CD4-positive, CD25-positive, alpha-beta regulatory T cell (primary cell): ENCODE measurements at regions not wholly inside any gene's neighbourhood (a gene's known extent, or its start where the extent isn't known, plus 50 kb on each side); places are given as distances from the start of the nearest gene placed in this dataset.

Experiments used
- ATAC-seq, 2 donors: fragments of 150-1000 bp; cut with Tn5 transposase; one replicate each; pipeline ENCODE4 v1.10.0; 2021; ENCODE audit warnings: low read depth in 2 of 2, moderate number of reproducible peaks in 2 of 2, moderate library complexity in 1 of 2
- DNase-seq, 3 donors: peaks; one replicate each; pipeline versions ENCODE4 v3.0.0 to v3.0.0-alpha.2; 2012 to 2022; ENCODE audit warnings: mixed read lengths in 1 of 3
- H3K27ac ChIP-seq: one replicate; pipeline ENCODE4 v1.7.0; 2013; ENCODE audit warnings: mild to moderate bottlenecking, low read length; ENCODE audit not compliant: insufficient read depth, poor library complexity, severe bottlenecking
- H3K27me3 ChIP-seq: one replicate; pipeline ENCODE4 v1.7.0; 2013; ENCODE audit warnings: low read length; ENCODE audit not compliant: control insufficient read depth, insufficient read depth
- H3K36me3 ChIP-seq: one replicate; pipeline ENCODE4 v1.7.0; 2013; ENCODE audit warnings: mild to moderate bottlenecking, low read length, moderate library complexity; ENCODE audit not compliant: control insufficient read depth, insufficient read depth
- H3K4me1 ChIP-seq: 2 replicates; pipeline ENCODE4 v1.7.0; 2013; ENCODE audit warnings: mild to moderate bottlenecking, low read length; ENCODE audit not compliant: insufficient read depth, control insufficient read depth, poor library complexity, severe bottlenecking
- H3K4me3 ChIP-seq: one replicate; pipeline ENCODE4 v1.7.0; 2013; ENCODE audit warnings: low read depth, mild to moderate bottlenecking, low read length, moderate library complexity
- H3K9me3 ChIP-seq, 2 experiments: 1 replicate in 1 of 2; 2 replicates in 1 of 2; pipeline ENCODE4 v1.7.0; 2013; ENCODE audit warnings: low read length in 2 of 2, mild to moderate bottlenecking in 1 of 2, moderate library complexity in 1 of 2; ENCODE audit not compliant: control insufficient read depth in 2 of 2
- H3K27ac Mint-ChIP-seq, 3 donors: one replicate each; pipeline ENCODE4 v1.8.0; 2020 to 2022; ENCODE audit warnings: mild to moderate bottlenecking in 3 of 3, mixed read lengths in 3 of 3, moderate library complexity in 2 of 3
- H3K27me3 Mint-ChIP-seq: one replicate; pipeline ENCODE4 v1.8.0; 2022; ENCODE audit warnings: mild to moderate bottlenecking, mixed read lengths
- H3K36me3 Mint-ChIP-seq: one replicate; pipeline ENCODE4 v1.8.0; 2020; ENCODE audit warnings: mixed read lengths
- H3K4me1 Mint-ChIP-seq, 4 donors: one replicate each; pipeline ENCODE4 v1.8.0; 2020 to 2022; ENCODE audit warnings: mixed read lengths in 4 of 4, mild to moderate bottlenecking in 1 of 4
- H3K4me3 Mint-ChIP-seq, 4 donors: one replicate each; pipeline ENCODE4 v1.8.0; 2020 to 2022; ENCODE audit warnings: mild to moderate bottlenecking in 4 of 4, mixed read lengths in 4 of 4, moderate library complexity in 3 of 4
- H3K9me3 Mint-ChIP-seq, 7 donors: one replicate each; pipeline ENCODE4 v1.8.0; 2020 to 2022; ENCODE audit warnings: mixed read lengths in 7 of 7, mild to moderate bottlenecking in 3 of 7, moderate library complexity in 2 of 7

DNA sequence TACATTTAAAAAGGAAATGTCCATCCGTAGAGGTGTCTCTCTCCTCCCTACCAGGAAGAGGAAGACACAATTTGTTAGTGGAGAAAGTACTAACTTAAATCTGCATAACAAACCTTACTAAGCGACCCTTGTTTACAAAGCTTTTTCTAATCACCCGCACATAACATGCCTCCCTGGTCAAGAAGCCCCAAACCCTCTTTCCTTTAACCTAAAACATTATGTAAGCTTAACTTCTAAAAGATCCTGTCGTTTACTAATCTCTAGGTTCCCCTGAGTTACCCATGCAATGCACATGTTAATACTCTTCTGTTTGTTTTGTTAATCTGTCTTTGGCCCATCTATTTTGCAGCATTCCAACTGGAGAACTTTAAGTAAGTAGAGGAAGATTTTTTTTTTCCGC is 630.3 kb upstream of the NRXN1 start:
- Histone ChIP-seq H3K9me3 (peaks cover 4 to 7% of the 10 kb centered on the region in 2 experiments), H3K4me3 (no peak overlapping the region), H3K27ac (no peak overlapping the region), H3K4me1 (no peaks in the 10 kb centered on the region), H3K36me3 (no peaks in the 10 kb centered on the region), H3K27me3 (no peaks in the 10 kb centered on the region)
- Mint-ChIP-seq H3K36me3 (no peaks in the 10 kb centered on the region), H3K27me3 (no peaks in the 10 kb centered on the region), H3K4me1 (no peaks in the 10 kb centered on the region), H3K9me3 (peaks cover 3 to 17% (median 4%) of the 10 kb centered on the region in 7 donors), H3K4me3 (no peak overlapping the region), H3K27ac (no peak overlapping the region)
- ATAC-seq: no peak
- DNase-seq: no peak

DNA sequence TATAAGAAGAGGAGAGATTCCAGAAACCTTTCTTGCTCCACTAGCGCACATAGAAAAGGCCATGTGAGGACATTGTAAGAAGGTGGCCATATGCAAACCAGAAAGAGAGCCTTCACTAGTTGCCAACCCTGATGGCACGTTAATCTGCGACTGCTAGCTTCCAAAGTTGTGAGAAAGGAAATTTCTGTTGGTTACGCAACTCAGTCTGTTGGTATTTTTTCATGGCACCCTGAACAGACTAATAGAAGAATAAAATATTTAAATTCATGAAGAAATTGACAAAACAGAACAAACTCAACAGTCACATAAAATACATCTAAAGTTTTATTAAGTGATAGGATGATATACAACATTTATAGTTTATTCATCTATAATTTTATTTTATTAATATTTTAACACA is 625.9 kb upstream of the NRXN1 start:
- no peaks in the 10 kb centered on the region for H3K27me3 ChIP-seq
- H3K27ac Mint-ChIP-seq: no peak overlapping the region
- H3K4me1 ChIP-seq: no peaks in the 10 kb centered on the region
- no peaks in the 10 kb centered on the region for H3K27me3 Mint-ChIP-seq
- no peak for ATAC-seq
- H3K27ac ChIP-seq: no peak overlapping the region
- peaks cover 1 to 13% (median 3%) of the 10 kb centered on the region in 7 donors for H3K9me3 Mint-ChIP-seq
- peaks cover 0 to 4% of the 10 kb centered on the region in 2 experiments for H3K9me3 ChIP-seq
- H3K4me3 ChIP-seq: no peak overlapping the region
- no peak overlapping the region for H3K4me3 Mint-ChIP-seq
- no peaks in the 10 kb centered on the region for H3K36me3 Mint-ChIP-seq
- no peak for DNase-seq
- H3K4me1 Mint-ChIP-seq: no peaks in the 10 kb centered on the region
- H3K36me3 ChIP-seq: no peaks in the 10 kb centered on the region

DNA sequence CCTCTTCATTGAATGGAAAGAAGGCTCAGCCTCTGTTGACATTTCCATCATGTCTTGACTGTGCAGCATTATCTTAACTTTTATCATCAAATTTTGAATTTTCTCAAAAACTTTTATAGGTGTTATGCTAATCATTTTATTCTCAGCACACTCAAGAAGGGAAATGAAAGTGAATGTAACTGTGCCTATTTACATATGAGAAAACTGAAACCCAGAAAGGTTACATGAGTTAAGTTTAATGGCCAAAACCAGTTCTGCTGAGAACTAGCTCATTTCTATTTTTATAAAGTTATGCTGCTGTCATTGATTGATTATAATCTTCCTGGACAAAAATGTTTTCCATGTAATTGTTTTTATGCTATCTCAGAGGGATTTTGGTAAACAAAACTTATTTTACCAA is 618.8 kb upstream of the NRXN1 start:
- Histone ChIP-seq H3K4me3 (no peak overlapping the region), H3K36me3 (no peaks in the 10 kb centered on the region), H3K9me3 (peaks cover 0 to 4% of the 10 kb centered on the region in 2 experiments), H3K27me3 (no peaks in the 10 kb centered on the region), H3K27ac (no peak overlapping the region), H3K4me1 (no peaks in the 10 kb centered on the region)
- Mint-ChIP-seq H3K4me1 (no peaks in the 10 kb centered on the region), H3K27me3 (no peaks in the 10 kb centered on the region), H3K4me3 (no peak overlapping the region), H3K36me3 (no peaks in the 10 kb centered on the region), H3K9me3 (peaks cover 0 to 20% (median 3%) of the 10 kb centered on the region in 7 donors), H3K27ac (no peak overlapping the region)
- no peak for ATAC-seq
- no peak for DNase-seq

DNA sequence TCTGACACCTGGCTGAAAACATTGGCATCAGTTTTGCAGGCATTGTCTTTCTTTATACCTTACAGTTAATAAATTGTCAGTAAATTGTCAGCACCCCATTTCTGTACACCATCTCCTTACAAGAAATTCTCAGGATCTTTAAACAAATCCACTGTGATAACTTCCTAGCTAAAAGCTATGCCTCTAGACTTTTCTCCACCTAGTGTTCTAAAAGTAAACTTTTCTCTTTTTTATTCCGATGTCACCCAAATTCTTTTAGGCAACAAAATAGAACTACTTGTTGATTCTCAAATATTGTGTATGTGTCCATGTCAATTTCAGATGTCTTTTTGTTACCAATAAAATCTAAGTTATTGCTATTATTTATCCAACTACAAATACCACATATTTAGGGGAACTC is 617.4 kb upstream of the NRXN1 start:
- H3K27ac Mint-ChIP-seq: no peak overlapping the region
- Histone ChIP-seq H3K9me3 (peaks cover 0 to 4% of the 10 kb centered on the region in 2 experiments), H3K36me3 (no peaks in the 10 kb centered on the region), H3K4me1 (no peaks in the 10 kb centered on the region), H3K4me3 (no peak overlapping the region), H3K27ac (no peak overlapping the region), H3K27me3 (no peaks in the 10 kb centered on the region)
- DNase-seq (no peak), ATAC-seq (no peak)
- no peaks in the 10 kb centered on the region for H3K4me1 Mint-ChIP-seq
- H3K4me3 Mint-ChIP-seq: no peak overlapping the region
- peaks cover 0 to 19% (median 3%) of the 10 kb centered on the region in 7 donors for H3K9me3 Mint-ChIP-seq
- no peaks in the 10 kb centered on the region for H3K27me3 Mint-ChIP-seq
- H3K36me3 Mint-ChIP-seq: no peaks in the 10 kb centered on the region

DNA sequence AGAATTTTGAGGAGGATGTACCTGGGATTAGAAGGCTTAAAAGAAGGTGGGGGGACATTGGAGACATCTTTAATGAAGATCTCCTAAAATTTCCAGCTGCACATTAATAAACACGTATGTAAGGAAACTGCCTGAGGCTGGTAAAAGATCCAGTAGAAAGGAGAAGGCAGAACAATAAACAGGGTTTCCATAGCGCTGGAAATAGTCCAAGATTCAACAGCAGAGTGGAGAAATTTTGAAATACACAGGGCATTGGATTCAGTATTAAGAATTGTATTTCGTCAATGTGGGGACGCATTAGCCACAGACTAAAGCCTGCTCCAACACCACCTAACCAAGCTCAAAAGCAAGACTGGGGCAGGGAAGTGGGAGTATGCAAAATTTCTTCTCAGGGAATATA is 606.9 kb upstream of the NRXN1 start:
- H3K27ac Mint-ChIP-seq: no peak overlapping the region
- H3K9me3 Mint-ChIP-seq: peaks cover 0 to 32% (median 5%) of the 10 kb centered on the region in 7 donors
- H3K4me3 ChIP-seq: no peak overlapping the region
- no peaks in the 10 kb centered on the region for H3K9me3 ChIP-seq
- H3K27me3 ChIP-seq: no peaks in the 10 kb centered on the region
- no peak overlapping the region for H3K4me3 Mint-ChIP-seq
- no peak overlapping the region for H3K27ac ChIP-seq
- H3K27me3 Mint-ChIP-seq: peaks cover 4% of the 10 kb centered on the region
- no peaks in the 10 kb centered on the region for H3K4me1 ChIP-seq
- ATAC-seq (no peak), DNase-seq (no peak)
- H3K36me3 ChIP-seq: no peaks in the 10 kb centered on the region
- H3K4me1 Mint-ChIP-seq: no peaks in the 10 kb centered on the region
- H3K36me3 Mint-ChIP-seq: no peaks in the 10 kb centered on the region

DNA sequence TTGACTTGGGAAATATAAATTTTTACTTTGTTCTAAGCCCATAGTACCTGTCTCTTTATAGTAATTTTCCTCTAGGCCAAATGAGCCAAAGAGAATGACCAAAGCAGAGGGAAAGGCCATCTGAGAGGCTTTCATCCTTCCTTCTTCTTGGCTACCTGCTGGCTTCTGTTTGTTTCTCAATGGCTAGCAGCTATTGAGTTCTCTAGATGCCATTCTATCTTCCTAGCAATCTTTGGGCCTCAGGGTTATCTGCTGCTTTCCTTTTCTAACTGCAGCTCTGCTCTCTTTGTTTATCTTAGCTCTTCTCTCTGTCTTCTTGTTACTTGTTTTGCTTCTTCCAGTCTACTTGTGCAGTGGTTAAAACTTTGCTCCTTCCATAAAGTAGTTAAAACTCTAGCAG is 601.1 kb upstream of the NRXN1 start:
- no peak overlapping the region for H3K4me3 ChIP-seq
- H3K27me3 ChIP-seq: no peaks in the 10 kb centered on the region
- H3K4me3 Mint-ChIP-seq: no peak overlapping the region
- no peaks in the 10 kb centered on the region for H3K36me3 ChIP-seq
- H3K9me3 ChIP-seq: no peaks in the 10 kb centered on the region
- H3K9me3 Mint-ChIP-seq: peaks cover 0 to 23% (median 8%) of the 10 kb centered on the region in 7 donors
- ATAC-seq: no peak
- no peak for DNase-seq
- no peaks in the 10 kb centered on the region for H3K4me1 ChIP-seq
- H3K27ac ChIP-seq: no peak overlapping the region
- no peaks in the 10 kb centered on the region for H3K4me1 Mint-ChIP-seq
- H3K27me3 Mint-ChIP-seq: peaks cover under 1% of the 10 kb centered on the region
- H3K36me3 Mint-ChIP-seq: no peaks in the 10 kb centered on the region
- H3K27ac Mint-ChIP-seq: no peak overlapping the region

DNA sequence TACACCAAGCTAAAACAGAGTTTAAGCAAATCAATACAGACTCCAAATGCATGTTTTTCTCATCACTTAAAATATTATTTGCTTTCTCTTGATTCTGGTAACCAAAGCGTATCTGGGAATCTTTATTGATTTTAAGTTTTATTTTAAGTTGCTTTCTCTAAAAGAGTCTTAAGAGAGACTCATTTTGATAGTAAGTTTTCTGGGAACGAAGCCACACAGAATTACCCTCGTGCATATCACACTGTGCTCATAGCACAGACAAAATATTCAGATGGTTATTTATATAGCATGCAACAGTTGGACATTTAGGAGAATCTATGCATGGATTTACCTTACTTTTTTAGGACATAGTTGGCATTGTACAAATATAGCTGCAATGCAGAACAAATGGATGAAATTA is 597.5 kb upstream of the NRXN1 start:
- peaks cover 0 to 19% (median 5%) of the 10 kb centered on the region in 7 donors for H3K9me3 Mint-ChIP-seq
- H3K4me1 ChIP-seq: no peaks in the 10 kb centered on the region
- no peak for DNase-seq

DNA sequence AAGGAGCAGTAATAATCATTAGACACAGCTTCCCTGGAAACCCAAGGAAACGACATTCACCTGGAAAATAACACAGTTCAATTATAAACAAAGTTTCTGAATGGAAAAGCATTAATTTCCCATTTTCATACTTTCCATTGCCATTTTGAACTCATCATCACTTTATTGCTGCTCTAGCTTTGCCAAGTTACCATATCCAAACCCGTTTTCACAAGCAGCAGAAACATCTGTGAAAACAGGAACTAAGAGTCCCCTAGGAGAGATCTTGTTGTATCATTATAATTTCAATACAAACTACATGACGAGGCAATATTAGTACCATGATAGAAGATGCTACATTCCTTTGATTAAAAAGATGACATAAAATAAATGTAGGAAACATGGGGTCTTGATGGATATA is 597.0 kb upstream of the NRXN1 start:
- H3K27ac ChIP-seq: no peak overlapping the region
- H3K4me3 ChIP-seq: no peak overlapping the region
- no peaks in the 10 kb centered on the region for H3K36me3 ChIP-seq
- no peaks in the 10 kb centered on the region for H3K4me1 ChIP-seq
- Mint-ChIP-seq H3K27me3 (no peaks in the 10 kb centered on the region), H3K9me3 (peaks cover 0 to 16% (median 5%) of the 10 kb centered on the region in 7 donors), H3K27ac (no peak overlapping the region), H3K4me1 (no peaks in the 10 kb centered on the region), H3K36me3 (no peaks in the 10 kb centered on the region), H3K4me3 (no peak overlapping the region)
- no peaks in the 10 kb centered on the region for H3K27me3 ChIP-seq
- H3K9me3 ChIP-seq: peaks cover 0 to 2% of the 10 kb centered on the region in 2 experiments
- DNase-seq (no peak), ATAC-seq (no peak)

More for the DNA sequence above, 597.5 kb upstream of the NRXN1 start:
- Histone ChIP-seq H3K36me3 (no peaks in the 10 kb centered on the region), H3K4me3 (no peak overlapping the region), H3K27me3 (no peaks in the 10 kb centered on the region), H3K9me3 (peaks cover 0 to 2% of the 10 kb centered on the region in 2 experiments), H3K27ac (no peak overlapping the region)
- Mint-ChIP-seq H3K4me3 (no peak overlapping the region), H3K27me3 (no peaks in the 10 kb centered on the region), H3K4me1 (no peaks in the 10 kb centered on the region), H3K36me3 (no peaks in the 10 kb centered on the region), H3K27ac (no peak overlapping the region)
- no peak for ATAC-seq
